Lung (tissue), 11 donors: ENCODE measurements at regions not wholly inside any gene's neighbourhood (a gene's known extent, or its start where the extent isn't known, plus 50 kb on each side); places are given as distances from the start of the nearest gene placed in this dataset.

Experiments
- ATAC-seq: fragments of 200-7000 bp; cut with Tn5 transposase; one replicate; pipeline ENCODE4 v1.9.1; 2020; ENCODE audit warnings: moderate number of reproducible peaks; ENCODE audit not compliant: insufficient read depth, low FRiP score
- DNase-seq, 3 donors: peaks; one replicate each; pipeline ENCODE4 v3.0.0-alpha.2; 2013 to 2017
- H3K27ac ChIP-seq, 2 donors: one replicate each; pipeline ENCODE4 v1.5.1; 2013; ENCODE audit warnings: mild to moderate bottlenecking in 2 of 2, moderate library complexity in 2 of 2, control low read depth in 1 of 2, inconsistent platforms in 1 of 2, low read depth in 1 of 2, low read length in 1 of 2
- H3K27me3 ChIP-seq, 3 donors: one replicate each; pipeline ENCODE4 v1.5.1; 2013; ENCODE audit warnings: low read length in 2 of 3; ENCODE audit not compliant: control insufficient read depth in 3 of 3, insufficient read depth in 3 of 3
- H3K36me3 ChIP-seq, 4 donors: one replicate each; pipeline ENCODE4 v1.5.1; 2013; ENCODE audit warnings: low read length in 4 of 4, mild to moderate bottlenecking in 1 of 4, moderate library complexity in 1 of 4; ENCODE audit not compliant: control insufficient read depth in 4 of 4, insufficient read depth in 4 of 4
- H3K4me1 ChIP-seq, 5 donors: one replicate each; pipeline ENCODE4 v1.5.1; 2013; ENCODE audit warnings: low read length in 5 of 5, mild to moderate bottlenecking in 2 of 5, moderate library complexity in 1 of 5; ENCODE audit not compliant: control insufficient read depth in 5 of 5, insufficient read depth in 5 of 5
- H3K4me3 ChIP-seq: one replicate; pipeline ENCODE4 v1.5.1; 2013; ENCODE audit warnings: mild to moderate bottlenecking, control low read depth, moderate library complexity
- H3K9ac ChIP-seq, 2 donors: one replicate each; pipeline ENCODE4 v1.5.1; 2013; ENCODE audit warnings: low read length in 2 of 2, control low read depth in 1 of 2; ENCODE audit not compliant: insufficient read depth in 1 of 2
- H3K9me3 ChIP-seq, 4 donors: one replicate each; pipeline ENCODE4 v1.5.1; 2013; ENCODE audit warnings: low read length in 3 of 4, mild to moderate bottlenecking in 1 of 4, moderate library complexity in 1 of 4; ENCODE audit not compliant: control insufficient read depth in 4 of 4, insufficient read depth in 3 of 4
- WGBS, 2 donors: extraction: QIAGEN DNeasy Blood & Tissue Kit; methylation state at CpG; one replicate each; pipeline ENCODE4 v1.1.7; 2013; 5-methylcytosine and 5-hydroxymethylcytosine counted together
- TF ChIP-seq, protein P1 (sequence below): IDR thresholded peaks from 2 replicates; pipeline ENCODE4 v1.5.1; 2012; ENCODE audit warnings: mild to moderate bottlenecking; ENCODE audit errors: control extremely low read depth, extremely low read depth
- donor health status: control.
- donor health status: control.
- donor health status: Bipolar disorder and iron deficiency.
- donor health status: healthy.
- donor health status: DM: yes; HTN: yes; CAD: no.

DNA sequence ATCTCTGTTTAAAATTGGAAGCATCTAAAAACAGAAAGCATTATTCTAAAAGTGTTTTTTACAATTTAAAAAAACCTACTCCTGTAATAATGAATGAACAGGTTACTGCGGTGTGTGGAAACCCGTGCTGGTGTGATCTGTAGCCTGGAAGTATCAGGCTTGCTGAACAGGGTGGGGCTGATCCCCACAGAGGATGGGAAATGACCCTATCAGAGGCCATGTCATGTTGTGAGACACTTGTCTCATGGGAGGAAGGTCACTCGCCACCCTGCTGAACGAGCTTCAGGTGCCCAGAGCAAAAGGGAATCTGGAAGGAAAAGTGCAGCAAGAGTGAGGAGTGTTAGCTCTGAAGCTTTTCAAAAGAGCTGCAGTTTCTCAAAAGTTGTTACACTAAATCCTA is 320.7 kb downstream of the RRAGC start:
- H3K9ac ChIP-seq = no peak overlapping the region
- H3K27me3 ChIP-seq = no peaks in the 10 kb centered on the region
- H3K4me1 ChIP-seq = peaks cover 0 to 11% (median 0%) of the 10 kb centered on the region in 5 donors
- no peak overlapping the region for H3K27ac ChIP-seq
- WGBS, 2 donors = 58 to 72% methylated on average over 4 of the region's 4 CpGs
- DNase-seq (no peak), ATAC-seq (no peak)
- no peaks in the 10 kb centered on the region for H3K36me3 ChIP-seq
- H3K9me3 ChIP-seq = no peaks in the 10 kb centered on the region
- no peak overlapping the region for H3K4me3 ChIP-seq
- TF ChIP-seq, protein P1, sequence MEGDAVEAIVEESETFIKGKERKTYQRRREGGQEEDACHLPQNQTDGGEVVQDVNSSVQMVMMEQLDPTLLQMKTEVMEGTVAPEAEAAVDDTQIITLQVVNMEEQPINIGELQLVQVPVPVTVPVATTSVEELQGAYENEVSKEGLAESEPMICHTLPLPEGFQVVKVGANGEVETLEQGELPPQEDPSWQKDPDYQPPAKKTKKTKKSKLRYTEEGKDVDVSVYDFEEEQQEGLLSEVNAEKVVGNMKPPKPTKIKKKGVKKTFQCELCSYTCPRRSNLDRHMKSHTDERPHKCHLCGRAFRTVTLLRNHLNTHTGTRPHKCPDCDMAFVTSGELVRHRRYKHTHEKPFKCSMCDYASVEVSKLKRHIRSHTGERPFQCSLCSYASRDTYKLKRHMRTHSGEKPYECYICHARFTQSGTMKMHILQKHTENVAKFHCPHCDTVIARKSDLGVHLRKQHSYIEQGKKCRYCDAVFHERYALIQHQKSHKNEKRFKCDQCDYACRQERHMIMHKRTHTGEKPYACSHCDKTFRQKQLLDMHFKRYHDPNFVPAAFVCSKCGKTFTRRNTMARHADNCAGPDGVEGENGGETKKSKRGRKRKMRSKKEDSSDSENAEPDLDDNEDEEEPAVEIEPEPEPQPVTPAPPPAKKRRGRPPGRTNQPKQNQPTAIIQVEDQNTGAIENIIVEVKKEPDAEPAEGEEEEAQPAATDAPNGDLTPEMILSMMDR = no peak

DNA sequence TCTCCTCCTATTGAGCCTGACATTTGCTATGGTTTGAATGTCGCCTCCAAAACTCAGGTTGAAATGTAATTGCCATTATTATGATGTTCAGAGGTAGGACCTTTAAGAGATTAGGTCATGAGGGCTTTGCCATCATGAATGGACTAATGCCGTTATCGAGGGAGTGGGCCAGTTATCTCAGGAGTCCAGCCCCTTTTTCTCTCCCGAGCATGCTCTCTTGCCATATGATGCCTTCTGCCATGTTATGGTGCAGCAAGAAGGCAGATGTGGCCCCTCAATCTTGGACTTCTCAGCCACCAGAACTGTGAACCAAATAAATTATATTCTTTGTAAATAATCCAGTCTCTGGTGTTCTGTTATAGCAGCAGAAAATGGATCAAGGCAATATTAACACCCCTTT is 323.5 kb downstream of the RRAGC start:
- TF ChIP-seq, protein P1 = no peak

DNA sequence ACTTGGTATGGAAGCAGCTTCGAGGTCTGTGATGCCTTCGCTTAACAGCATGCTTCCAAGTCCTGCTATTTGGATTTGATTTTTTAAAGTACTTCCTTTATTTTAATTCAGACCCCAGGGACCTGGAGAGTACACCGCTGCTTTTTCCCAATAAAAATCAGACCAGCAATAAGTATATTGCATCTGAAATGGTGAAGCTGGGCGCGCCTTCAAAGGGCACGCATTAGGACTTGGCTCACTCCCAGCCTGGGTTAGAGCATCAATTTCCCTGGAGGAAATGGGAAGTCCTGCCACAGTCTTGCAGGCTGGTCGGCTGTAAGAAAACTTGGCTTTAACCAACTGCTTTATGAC is 325.1 kb downstream of the RRAGC start:
- Histone ChIP-seq H3K4me1 (no peaks in the 10 kb centered on the region), H3K36me3 (no peaks in the 10 kb centered on the region), H3K9ac (no peak overlapping the region), H3K27ac (no peak overlapping the region), H3K27me3 (no peaks in the 10 kb centered on the region), H3K4me3 (no peak overlapping the region), H3K9me3 (no peaks in the 10 kb centered on the region)
- no peak for ATAC-seq
- WGBS, 2 donors = 72 to 81% methylated on average over 7 of the region's 7 CpGs
- DNase-seq = no peak
- TF ChIP-seq, protein P1 = no peak

More for the DNA sequence above, 323.5 kb downstream of the RRAGC start:
- no peak overlapping the region for H3K4me3 ChIP-seq
- H3K27ac ChIP-seq = no peak overlapping the region
- H3K4me1 ChIP-seq = peaks cover 0 to 7% (median 0%) of the 10 kb centered on the region in 5 donors
- H3K9ac ChIP-seq = no peak overlapping the region
- H3K9me3 ChIP-seq = no peaks in the 10 kb centered on the region
- H3K36me3 ChIP-seq = no peaks in the 10 kb centered on the region
- WGBS, 2 donors = 96 to 97% methylated on average over 4 of the region's 4 CpGs
- DNase-seq (no peak), ATAC-seq (no peak)
- no peaks in the 10 kb centered on the region for H3K27me3 ChIP-seq

DNA sequence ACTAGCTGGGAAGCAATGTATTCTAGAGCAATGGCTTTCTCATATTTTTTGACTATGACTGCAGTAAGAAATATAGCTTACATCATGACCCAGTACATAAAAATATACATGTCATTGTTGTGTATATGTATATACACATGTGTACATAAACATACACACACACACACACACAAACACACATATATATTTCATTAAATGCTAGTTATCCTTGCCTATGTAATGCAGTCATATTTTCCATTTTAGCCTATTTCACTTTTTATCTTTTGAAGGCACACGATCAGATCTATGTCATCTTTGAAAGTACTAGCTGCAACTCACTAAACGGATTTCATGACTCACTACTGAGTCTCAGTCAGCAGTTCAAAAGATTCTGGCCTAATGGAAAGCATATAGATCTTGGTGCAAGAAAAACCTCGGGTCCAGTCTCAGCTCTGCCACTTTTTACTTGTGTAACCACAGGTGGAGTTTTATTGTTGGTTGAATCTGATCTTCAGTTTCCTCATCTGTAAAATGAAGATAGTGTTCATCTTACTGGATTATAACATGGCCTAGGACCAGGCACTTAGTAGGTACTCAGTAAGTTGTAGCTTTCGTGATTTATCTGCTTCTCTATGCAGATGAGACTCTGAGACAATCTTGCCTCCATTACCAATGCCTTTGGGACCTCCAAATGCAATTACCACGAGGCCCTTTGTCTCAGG is 325.6 kb downstream of the RRAGC start:
- DNase-seq (no peak), ATAC-seq (no peak)
- Histone ChIP-seq H3K4me1 (peaks cover 0 to 3% (median 0%) of the 10 kb centered on the region in 5 donors), H3K4me3 (no peak overlapping the region), H3K9ac (no peak overlapping the region), H3K27me3 (no peaks in the 10 kb centered on the region), H3K9me3 (no peaks in the 10 kb centered on the region), H3K36me3 (no peaks in the 10 kb centered on the region), H3K27ac (no peak overlapping the region)
- WGBS, 2 donors = 76 to 78% methylated on average over 5 of the region's 5 CpGs
- TF ChIP-seq, protein P1 = no peak
